ENCODE measurements at regions not wholly inside any gene's neighbourhood (a gene's known extent, or its start where the extent isn't known, plus 50 kb on each side); places are given as distances from the start of the nearest gene placed in this dataset.
"Not testable (repeated sequence)": the region's sequence is repeated elsewhere in the genome, so short reads cannot be mapped to it uniquely, and the experiment has no call there.

GRCh38 chr13:79966493-79966895, 374.4 kb downstream of the SPRY2 start:
- DNase-seq = no peak

- DNase-seq = no peak
Observed at GRCh38 chr13:79966059-79966458, 374.9 kb downstream of the SPRY2 start.

- no peak for DNase-seq
Observed at GRCh38 chr13:79946556-79946955, 394.4 kb downstream of the SPRY2 start.

- no peak for DNase-seq
Observed at GRCh38 chr13:79943346-79944023, 397.4 kb downstream of the SPRY2 start.

GRCh38 chr13:79941752-79942151, 399.2 kb downstream of the SPRY2 start:
- no peak for DNase-seq

- no peak for DNase-seq
Observed at GRCh38 chr13:79939689-79940088, 401.2 kb downstream of the SPRY2 start.

GRCh38 chr13:79937771-79938216, 403.1 kb downstream of the SPRY2 start:
- no peak for DNase-seq

GRCh38 chr13:79937311-79937710, 403.6 kb downstream of the SPRY2 start:
- DNase-seq = no peak

- DNase-seq = no peak
Observed at GRCh38 chr13:79936368-79937136, 404.4 kb downstream of the SPRY2 start.

GRCh38 chr13:79935121-79935520, 405.8 kb downstream of the SPRY2 start:
- no peak for DNase-seq

- no peak for DNase-seq
Observed at GRCh38 chr13:79933389-79933788, 407.5 kb downstream of the SPRY2 start.

- DNase-seq = no peak
Observed at GRCh38 chr13:79932556-79932955, 408.4 kb downstream of the SPRY2 start.

- not testable (repeated sequence) for DNase-seq
Observed at GRCh38 chr13:79923973-79924556, 416.9 kb downstream of the SPRY2 start.

GRCh38 chr13:79919091-79919490, 421.8 kb downstream of the SPRY2 start:
- no peak for DNase-seq

- DNase-seq = no peak
Observed at GRCh38 chr13:79918620-79919019, 422.3 kb downstream of the SPRY2 start.

GRCh38 chr13:79917628-79918027, 423.3 kb downstream of the SPRY2 start:
- no peak for DNase-seq

GRCh38 chr13:79915114-79915811, 425.7 kb downstream of the SPRY2 start:
- no peak for DNase-seq

GRCh38 chr13:79913141-79913827, 427.6 kb downstream of the SPRY2 start:
- no peak for DNase-seq

- DNase-seq = no peak
Observed at GRCh38 chr13:79912403-79912802, 428.5 kb downstream of the SPRY2 start.

GRCh38 chr13:79910875-79911540, 429.9 kb downstream of the SPRY2 start:
- no peak for DNase-seq

GRCh38 chr13:79909644-79910043, 428.7 kb downstream of the NDFIP2 start:
- no peak for DNase-seq

- no peak for DNase-seq
Observed at GRCh38 chr13:79908381-79908780, 427.4 kb downstream of the NDFIP2 start.
